Upper lobe of left lung (tissue), 4 donors: ENCODE measurements at regions not wholly inside any gene's neighbourhood (a gene's known extent, or its start where the extent isn't known, plus 50 kb on each side); places are given as distances from the start of the nearest gene placed in this dataset.

Experiments
- POLR2A ChIP-seq, 4 donors: fragments of 450-650 bp; IDR thresholded peaks; one replicate each; pipeline ENCODE4 v1.5.1; 2016 to 2017; ENCODE audit warnings: antibody characterized with exemption in 4 of 4, mild to moderate bottlenecking in 2 of 4
- POLR2AphosphoS5 ChIP-seq, 2 donors: sonication (generic); formaldehyde crosslinking; IDR thresholded peaks; one replicate each; pipeline ENCODE4 v1.5.1; 2017; ENCODE audit warnings: antibody characterized with exemption in 2 of 2
- TF ChIP-seq, protein P1 (sequence below), 6 experiments: fragments of 450-650 bp in 4 of 6; fragments of 200-600 bp in 2 of 6; sonication (generic) in 2 of 6; IDR thresholded peaks; one replicate each; pipeline ENCODE4 v1.5.1; 2016 to 2019; ENCODE audit warnings: antibody characterized with exemption in 6 of 6

- TF ChIP-seq, protein P1, sequence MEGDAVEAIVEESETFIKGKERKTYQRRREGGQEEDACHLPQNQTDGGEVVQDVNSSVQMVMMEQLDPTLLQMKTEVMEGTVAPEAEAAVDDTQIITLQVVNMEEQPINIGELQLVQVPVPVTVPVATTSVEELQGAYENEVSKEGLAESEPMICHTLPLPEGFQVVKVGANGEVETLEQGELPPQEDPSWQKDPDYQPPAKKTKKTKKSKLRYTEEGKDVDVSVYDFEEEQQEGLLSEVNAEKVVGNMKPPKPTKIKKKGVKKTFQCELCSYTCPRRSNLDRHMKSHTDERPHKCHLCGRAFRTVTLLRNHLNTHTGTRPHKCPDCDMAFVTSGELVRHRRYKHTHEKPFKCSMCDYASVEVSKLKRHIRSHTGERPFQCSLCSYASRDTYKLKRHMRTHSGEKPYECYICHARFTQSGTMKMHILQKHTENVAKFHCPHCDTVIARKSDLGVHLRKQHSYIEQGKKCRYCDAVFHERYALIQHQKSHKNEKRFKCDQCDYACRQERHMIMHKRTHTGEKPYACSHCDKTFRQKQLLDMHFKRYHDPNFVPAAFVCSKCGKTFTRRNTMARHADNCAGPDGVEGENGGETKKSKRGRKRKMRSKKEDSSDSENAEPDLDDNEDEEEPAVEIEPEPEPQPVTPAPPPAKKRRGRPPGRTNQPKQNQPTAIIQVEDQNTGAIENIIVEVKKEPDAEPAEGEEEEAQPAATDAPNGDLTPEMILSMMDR (IDR thresholded peaks at IDR 0.05) = no peak
- TF ChIP-seq POLR2AphosphoS5 (IDR thresholded peaks at IDR 0.05) = no peak
- TF ChIP-seq POLR2A (IDR thresholded peaks at IDR 0.05) = no peak
Observed at GRCh38 chr3:1594940-1595339, 502.1 kb downstream of the CNTN6 start.
